ENCODE measurements at regions not wholly inside any gene's neighbourhood (a gene's known extent, or its start where the extent isn't known, plus 50 kb on each side); places are given as distances from the start of the nearest gene placed in this dataset.

DNA sequence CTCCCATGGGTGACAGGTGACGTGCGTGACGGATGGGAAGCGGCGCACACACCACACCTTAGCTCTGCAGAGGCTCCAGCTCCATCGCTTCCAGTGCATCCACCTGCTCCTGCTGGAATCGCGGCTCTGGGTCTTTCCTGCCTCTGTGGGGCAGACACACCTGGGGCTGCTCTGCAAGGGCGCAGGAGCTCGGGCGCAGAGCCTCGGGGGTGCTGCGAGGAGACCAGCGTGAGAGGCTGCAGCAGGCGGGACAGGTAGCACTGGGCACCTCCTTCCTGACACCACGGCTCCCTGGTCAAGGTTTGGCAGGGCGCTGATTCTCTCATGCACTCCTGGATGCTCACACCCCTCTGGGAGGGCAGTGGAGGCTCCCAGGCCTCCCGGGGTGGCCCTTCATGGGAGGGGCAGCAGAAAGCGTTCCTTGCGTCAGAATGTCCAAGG, 1494.3 kb downstream of the BRD1 start (continued):
- TF ChIP-seq CHD1 (IDR thresholded peaks at IDR 0.05; ENCODE audit: low read depth, low read length) (no peak), FOS (IDR thresholded peaks at IDR 0.05; ENCODE audit: low read depth, low read length) (no peak), BHLHE40 (IDR thresholded peaks at IDR 0.05; ENCODE audit: low read depth, low read length) (no peak), RAD21 (IDR thresholded peaks at IDR 0.05; ENCODE audit: low read length) (no peak), MAFK (IDR thresholded peaks at IDR 0.05; ENCODE audit: low read depth, low read length) (no peak), SMC3 (IDR thresholded peaks at IDR 0.05; ENCODE audit: low read depth, low read length) (no peak)

GRCh38 chr22:48332438-48333322, 1495.0 kb downstream of the BRD1 start:
- no peak overlapping the region for H3K9ac ChIP-seq (ENCODE audit: low read depth, low read length)
- intact Hi-C loops (cut with micrococcal nuclease) (no loop called here), in situ Hi-C loops (cut with MboI; ENCODE audit: low sequenced_read_pairs) (no loop called here), dilution Hi-C loops (cut with HindIII; ENCODE audit: low sequenced_read_pairs, unreplicated experiment) (no loop called here)
- no peaks in the 10 kb centered on the region for H3K36me3 ChIP-seq (ENCODE audit: control insufficient read depth, insufficient read depth, low read length)
- no peaks in the 10 kb centered on the region for H3K4me1 ChIP-seq (ENCODE audit: control insufficient read depth, insufficient read depth, low read length)
- no peaks in the 10 kb centered on the region for H3K79me1 ChIP-seq (ENCODE audit: low read depth in 1 of 2, low read length in 2 of 2)
- no peaks in the 10 kb centered on the region for H4K20me1 ChIP-seq (ENCODE audit: insufficient read depth, low read length)
- H3K4me3 ChIP-seq (ENCODE audit: insufficient read depth, low read depth, low read length): no peak overlapping the region
- no peaks in the 10 kb centered on the region for H3K9me1 ChIP-seq (ENCODE audit: insufficient read depth, low read length)
- BruUV-seq (replicated peaks): no TSS peak
- H3K14ac ChIP-seq (replicated peaks; ENCODE audit: low read depth, low read length): no peak overlapping the region
- no peaks in the 10 kb centered on the region for H3K27me3 ChIP-seq (ENCODE audit: control insufficient read depth, insufficient read depth, low read length)
- H3K9me3 ChIP-seq (ENCODE audit: control insufficient read depth, insufficient read depth, low read length): peaks cover 73% of the 10 kb centered on the region
- no peak overlapping the region for H2AK5ac ChIP-seq (ENCODE audit: low read depth, low read length)
- H2AFZ ChIP-seq (replicated peaks; ENCODE audit: low read length, poor library complexity): no peak overlapping the region
- no peak overlapping the region for H3K23ac ChIP-seq (ENCODE audit: low read depth, low read length)
- H2AK9ac ChIP-seq (replicated peaks; ENCODE audit: low read depth, low read length, poor library complexity): no peak overlapping the region
- ATAC-seq (ENCODE audit: low read depth) (no peak), DNase-seq (no peak)
- no peak overlapping the region for H3K4ac ChIP-seq (ENCODE audit: low read depth, low read length)
- no peak overlapping the region for H2BK20ac ChIP-seq (ENCODE audit: low read depth, low read length)
- no peak overlapping the region for H2BK120ac ChIP-seq (ENCODE audit: low read depth, low read length)
- no peak overlapping the region for H3K4me2 ChIP-seq (ENCODE audit: low read depth, low read length)
- CTCF ChIA-PET: no interaction called here
- H2BK5ac ChIP-seq (ENCODE audit: low read depth, low read length, poor library complexity, severe bottlenecking): peak overlapping the region; percentile 91
- no peak overlapping the region for H4K5ac ChIP-seq (ENCODE audit: low read depth, low read length)
- no peak overlapping the region for H4K91ac ChIP-seq (ENCODE audit: insufficient read depth, low read depth, low read length)
- H3K27ac ChIP-seq (ENCODE audit: insufficient read depth, low read length): no peak overlapping the region
- H4K8ac ChIP-seq (ENCODE audit: low read depth in 2 of 2, low read length in 2 of 2): no peak overlapping the region
- no CpG with 5 or more reads among the region's 32 CpGs for WGBS, 2 experiments (ENCODE audit: extremely low coverage in 2 of 2, insufficient read length in 1 of 2)
- POLR2A ChIA-PET (ENCODE audit: unreplicated experiment): no interaction called here
- no peak overlapping the region for H2BK15ac ChIP-seq (ENCODE audit: low read depth, low read length)
- H3K56ac ChIP-seq (ENCODE audit: extremely low read depth, insufficient read depth, low read length): no peak overlapping the region
- H3K18ac ChIP-seq (ENCODE audit: low read depth, low read length): no peak overlapping the region
- TF ChIP-seq CHD1 (IDR thresholded peaks at IDR 0.05; ENCODE audit: low read depth, low read length): no peak
- TF ChIP-seq MAFK (IDR thresholded peaks at IDR 0.05; ENCODE audit: low read depth, low read length): no peak
- no peak for TF ChIP-seq RAD21 (IDR thresholded peaks at IDR 0.05; ENCODE audit: low read length)
- TF ChIP-seq RCOR1 (IDR thresholded peaks at IDR 0.05; ENCODE audit: insufficient replicate concordance, low read length): no peak
- no peak for TF ChIP-seq MAZ (IDR thresholded peaks at IDR 0.05; ENCODE audit: borderline replicate concordance, low read depth, low read length)
- TF ChIP-seq NFE2L2 (IDR thresholded peaks at IDR 0.05; ENCODE audit: low read depth, low read length): no peak
- TF ChIP-seq RFX5 (IDR thresholded peaks at IDR 0.05; ENCODE audit: low read depth, low read length): no peak
- TF ChIP-seq CEBPB (IDR thresholded peaks at IDR 0.05; ENCODE audit: low read depth, low read length): no peak
- no peak for TF ChIP-seq USF2 (IDR thresholded peaks at IDR 0.05; ENCODE audit: low read depth, low read length)
- no peak for TF ChIP-seq SMC3 (IDR thresholded peaks at IDR 0.05; ENCODE audit: low read depth, low read length)
- no peak for TF ChIP-seq BHLHE40 (IDR thresholded peaks at IDR 0.05; ENCODE audit: low read depth, low read length)
- TF ChIP-seq FOS (IDR thresholded peaks at IDR 0.05; ENCODE audit: low read depth, low read length): no peak
- TF ChIP-seq, protein P1, sequence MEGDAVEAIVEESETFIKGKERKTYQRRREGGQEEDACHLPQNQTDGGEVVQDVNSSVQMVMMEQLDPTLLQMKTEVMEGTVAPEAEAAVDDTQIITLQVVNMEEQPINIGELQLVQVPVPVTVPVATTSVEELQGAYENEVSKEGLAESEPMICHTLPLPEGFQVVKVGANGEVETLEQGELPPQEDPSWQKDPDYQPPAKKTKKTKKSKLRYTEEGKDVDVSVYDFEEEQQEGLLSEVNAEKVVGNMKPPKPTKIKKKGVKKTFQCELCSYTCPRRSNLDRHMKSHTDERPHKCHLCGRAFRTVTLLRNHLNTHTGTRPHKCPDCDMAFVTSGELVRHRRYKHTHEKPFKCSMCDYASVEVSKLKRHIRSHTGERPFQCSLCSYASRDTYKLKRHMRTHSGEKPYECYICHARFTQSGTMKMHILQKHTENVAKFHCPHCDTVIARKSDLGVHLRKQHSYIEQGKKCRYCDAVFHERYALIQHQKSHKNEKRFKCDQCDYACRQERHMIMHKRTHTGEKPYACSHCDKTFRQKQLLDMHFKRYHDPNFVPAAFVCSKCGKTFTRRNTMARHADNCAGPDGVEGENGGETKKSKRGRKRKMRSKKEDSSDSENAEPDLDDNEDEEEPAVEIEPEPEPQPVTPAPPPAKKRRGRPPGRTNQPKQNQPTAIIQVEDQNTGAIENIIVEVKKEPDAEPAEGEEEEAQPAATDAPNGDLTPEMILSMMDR (conservative IDR thresholded peaks at IDR 0.05; ENCODE audit: low read depth, low read length): no peak

Measured in IMR-90 (cell line).